ENCODE measurements at regions not wholly inside any gene's neighbourhood (a gene's known extent, or its start where the extent isn't known, plus 50 kb on each side); places are given as distances from the start of the nearest gene placed in this dataset.

- H4K20me1 ChIP-seq (ENCODE audit: control insufficient read depth, insufficient read depth, low read depth, low read length), result no peaks in the 10 kb centered on the region
- H3K9me3 ChIP-seq (ENCODE audit: control insufficient read depth, insufficient read depth, low read length), result no peaks in the 10 kb centered on the region
- TF ChIP-seq CTCF (IDR thresholded peaks at IDR 0.05; ENCODE audit: low read depth, low read length, poor library complexity, severe bottlenecking) (no peak), EZH2phosphoT487 (IDR thresholded peaks at IDR 0.05; ENCODE audit: borderline replicate concordance, low read length) (no peak)
- H3K27ac ChIP-seq (ENCODE audit: low read depth, low read length), result no peak overlapping the region
- H3K27me3 ChIP-seq (ENCODE audit: control insufficient read depth, low read length), result no peaks in the 10 kb centered on the region
- no peak overlapping the region for H3K4me3 ChIP-seq (ENCODE audit: low read length)
- H3K36me3 ChIP-seq (ENCODE audit: control insufficient read depth, low read length), result no peaks in the 10 kb centered on the region
- no peaks in the 10 kb centered on the region for H3K79me2 ChIP-seq (ENCODE audit: control insufficient read depth, low read length)
- peaks cover 7% of the 10 kb centered on the region for H3K4me1 ChIP-seq (ENCODE audit: control insufficient read depth, low read length)
- H3F3A ChIP-seq (ENCODE audit: control insufficient read depth, insufficient read depth), result no peaks in the 10 kb centered on the region
- no peak overlapping the region for H3K4me2 ChIP-seq (ENCODE audit: low read length)
- no peaks in the 10 kb centered on the region for H3K9me2 ChIP-seq (replicated peaks; ENCODE audit: control insufficient read depth, low read length)
Observed at GRCh38 chr6:14231501-14232280, 114.1 kb downstream of the CD83 start.

- no peaks in the 10 kb centered on the region for H3K9me3 ChIP-seq (ENCODE audit: control insufficient read depth, insufficient read depth, low read length)
- H3K36me3 ChIP-seq (ENCODE audit: control insufficient read depth, low read length), result no peaks in the 10 kb centered on the region
- no peak overlapping the region for H3K4me3 ChIP-seq (ENCODE audit: low read length)
- no peaks in the 10 kb centered on the region for H3K79me2 ChIP-seq (ENCODE audit: control insufficient read depth, low read length)
- peaks cover 18% of the 10 kb centered on the region for H3K4me1 ChIP-seq (ENCODE audit: control insufficient read depth, low read length)
- H3K9me2 ChIP-seq (replicated peaks; ENCODE audit: control insufficient read depth, low read length), result no peaks in the 10 kb centered on the region
- H3K27ac ChIP-seq (ENCODE audit: low read depth, low read length), result no peak overlapping the region
- no peaks in the 10 kb centered on the region for H4K20me1 ChIP-seq (ENCODE audit: control insufficient read depth, insufficient read depth, low read depth, low read length)
- H3F3A ChIP-seq (ENCODE audit: control insufficient read depth, insufficient read depth), result no peaks in the 10 kb centered on the region
- no peaks in the 10 kb centered on the region for H3K27me3 ChIP-seq (ENCODE audit: control insufficient read depth, low read length)
- H3K4me2 ChIP-seq (ENCODE audit: low read length), result no peak overlapping the region
- TF ChIP-seq EZH2phosphoT487 (IDR thresholded peaks at IDR 0.05; ENCODE audit: borderline replicate concordance, low read length) (no peak), CTCF (IDR thresholded peaks at IDR 0.05; ENCODE audit: low read depth, low read length, poor library complexity, severe bottlenecking) (no peak)
Observed at GRCh38 chr6:14232889-14233288, 115.3 kb downstream of the CD83 start.

GRCh38 chr6:14235653-14236356 is 118.2 kb downstream of the CD83 start:
- Histone ChIP-seq H3K4me3 (ENCODE audit: low read length) (no peak overlapping the region), H4K20me1 (ENCODE audit: control insufficient read depth, insufficient read depth, low read depth, low read length) (no peaks in the 10 kb centered on the region), H3K27ac (ENCODE audit: low read depth, low read length) (no peak overlapping the region), H3K4me2 (ENCODE audit: low read length) (no peak overlapping the region), H3F3A (ENCODE audit: control insufficient read depth, insufficient read depth) (no peaks in the 10 kb centered on the region), H3K9me3 (ENCODE audit: control insufficient read depth, insufficient read depth, low read length) (peaks cover 9% of the 10 kb centered on the region; the same call in 1 of the 2 replicates), H3K27me3 (ENCODE audit: control insufficient read depth, low read length) (no peaks in the 10 kb centered on the region), H3K9me2 (replicated peaks; ENCODE audit: control insufficient read depth, low read length) (no peaks in the 10 kb centered on the region), H3K79me2 (ENCODE audit: control insufficient read depth, low read length) (no peaks in the 10 kb centered on the region), H3K4me1 (ENCODE audit: control insufficient read depth, low read length) (peaks cover 30% of the 10 kb centered on the region), H3K36me3 (ENCODE audit: control insufficient read depth, low read length) (peaks cover 8% of the 10 kb centered on the region; the same call in 1 of the 2 replicates)
- TF ChIP-seq CTCF (IDR thresholded peaks at IDR 0.05; ENCODE audit: low read depth, low read length, poor library complexity, severe bottlenecking), result no peak
- no peak for TF ChIP-seq EZH2phosphoT487 (IDR thresholded peaks at IDR 0.05; ENCODE audit: borderline replicate concordance, low read length)
